Panc1 (cell line): ENCODE measurements at regions not wholly inside any gene's neighbourhood (a gene's known extent, or its start where the extent isn't known, plus 50 kb on each side); places are given as distances from the start of the nearest gene placed in this dataset.

Experiments used
- ATAC-seq: fragments of 200-7000 bp; cut with Tn5 transposase; 2 replicates; pipeline ENCODE4 v1.9.1; 2020; ENCODE audit warnings: mild to moderate bottlenecking, moderate library complexity
- BruUV-seq: library from RNA; stranded (reverse); fragments of 400-500 nt; replicated peaks from 2 replicates; lab custom pipeline; 2021; lab: Mats Ljungman, UMichigan
- CTCF ChIA-PET: fragments of 300-600 bp; sonication (Branson Sonifier 250); formaldehyde crosslinking; loops from one replicate; lab custom pipeline; 2022; ENCODE audit warnings: antibody characterized with exemption; lab: Charles Lee
- POLR2A ChIA-PET: fragments of 300-600 bp; sonication (Branson Sonifier 250); formaldehyde crosslinking; loops from one replicate; lab custom pipeline; 2022; ENCODE audit warnings: antibody characterized with exemption; lab: Charles Lee
- DNase-seq: peaks from one replicate; pipeline ENCODE4 v3.0.0-alpha.2; 2010; ENCODE audit warnings: low read depth, low spot score
- H3K27ac ChIP-seq: 2 replicates; pipeline ENCODE4 v1.5.1; 2011; ENCODE audit warnings: mild to moderate bottlenecking, low read length, inconsistent platforms
- H3K27me3 ChIP-seq: fragments of 200-500 bp; sonication (Bioruptor generic); 2 replicates; pipeline ENCODE4 v1.6.0; 2014; ENCODE audit warnings: low read length, inconsistent platforms; ENCODE audit not compliant: control insufficient read depth, insufficient read depth
- H3K36me3 ChIP-seq: fragments of 200-500 bp; sonication (Bioruptor generic); 2 replicates; pipeline ENCODE4 v1.5.1; 2014; ENCODE audit warnings: inconsistent platforms, mild to moderate bottlenecking, low read length, moderate library complexity; ENCODE audit not compliant: control insufficient read depth, insufficient read depth
- H3K4me1 ChIP-seq: 2 replicates; pipeline ENCODE4 v1.5.1; 2011; ENCODE audit warnings: inconsistent platforms, mild to moderate bottlenecking, low read length, moderate library complexity; ENCODE audit not compliant: control insufficient read depth, insufficient read depth
- H3K4me3 ChIP-seq, 2 experiments: 2 replicates each; pipeline ENCODE4 v1.5.1; 2011 to 2012; ENCODE audit warnings: low read depth in 2 of 2, low read length in 2 of 2, mild to moderate bottlenecking in 2 of 2, inconsistent platforms in 1 of 2, moderate library complexity in 1 of 2
- H3K9me3 ChIP-seq: fragments of 200-500 bp; sonication (Bioruptor generic); 2 replicates; pipeline ENCODE4 v1.5.1; 2014; ENCODE audit warnings: low read depth, mild to moderate bottlenecking, inconsistent platforms, low read length, moderate library complexity; ENCODE audit not compliant: control insufficient read depth, insufficient read depth
- POLR2AphosphoS5 ChIP-seq: IDR thresholded peaks from 2 replicates; pipeline ENCODE4 v1.6.1; 2012; ENCODE audit warnings: mild to moderate bottlenecking, low read depth, low read length, moderate library complexity
- SIN3A ChIP-seq: IDR thresholded peaks from 2 replicates; pipeline ENCODE4 v1.6.1; 2012; ENCODE audit warnings: low read depth, mild to moderate bottlenecking, low read length, moderate library complexity, borderline replicate concordance; ENCODE audit not compliant: insufficient read depth
- TCF7L2 ChIP-seq: IDR thresholded peaks from 2 replicates; pipeline ENCODE4 v1.6.1; 2011; ENCODE audit warnings: mild to moderate bottlenecking, low read depth, low read length, inconsistent platforms
- in situ Hi-C: cut with HindIII; loops from 2 replicates; pipeline ENCODE4 v1.10.0; 2016; ENCODE audit warnings: low sequenced_read_pairs, low pct_unique_long_range_greater_than_20kb
- intact Hi-C: fragments of 100-400 bp; cut with micrococcal nuclease; formaldehyde crosslinking; loops from one replicate; pipeline ENCODE4 v1.10.0; 2022; ENCODE audit not compliant: unreplicated experiment
- TF ChIP-seq, protein P1 (sequence below): fragments of 450-650 bp; IDR thresholded peaks from 2 replicates; pipeline ENCODE4 v1.5.1; 2017; ENCODE audit warnings: mild to moderate bottlenecking
- TF ChIP-seq, protein P2 (sequence below), 2 experiments: IDR thresholded peaks; 2 replicates each; pipeline ENCODE4 v1.6.1; 2011 to 2012; ENCODE audit warnings: low read depth in 2 of 2, control low read depth in 1 of 2, low read length in 1 of 2, mild to moderate bottlenecking in 1 of 2, moderate library complexity in 1 of 2; ENCODE audit not compliant: insufficient read depth in 1 of 2

DNA sequence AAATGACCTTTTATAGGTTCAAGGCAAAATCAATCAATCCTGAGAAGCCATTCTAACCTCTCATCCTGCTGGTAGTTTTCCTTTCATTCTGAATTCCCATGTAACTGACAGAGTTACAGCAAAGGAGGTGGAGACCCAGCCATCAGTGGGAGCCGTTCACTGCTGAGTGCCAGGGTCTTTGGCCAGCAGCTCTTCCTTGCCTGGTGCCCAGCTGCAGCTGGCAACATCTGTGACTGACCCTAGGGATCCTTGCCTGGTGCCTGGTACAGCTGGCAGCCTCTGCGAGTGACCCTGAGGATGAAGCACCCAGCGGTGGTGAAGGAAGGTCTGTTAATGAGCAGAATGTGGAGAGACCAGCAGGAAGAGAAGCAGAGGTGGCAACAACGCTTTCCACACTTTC is 314.6 kb downstream of the THBS2 start:
- intact Hi-C loops (no loop called here), in situ Hi-C loops (no loop called here)

DNA sequence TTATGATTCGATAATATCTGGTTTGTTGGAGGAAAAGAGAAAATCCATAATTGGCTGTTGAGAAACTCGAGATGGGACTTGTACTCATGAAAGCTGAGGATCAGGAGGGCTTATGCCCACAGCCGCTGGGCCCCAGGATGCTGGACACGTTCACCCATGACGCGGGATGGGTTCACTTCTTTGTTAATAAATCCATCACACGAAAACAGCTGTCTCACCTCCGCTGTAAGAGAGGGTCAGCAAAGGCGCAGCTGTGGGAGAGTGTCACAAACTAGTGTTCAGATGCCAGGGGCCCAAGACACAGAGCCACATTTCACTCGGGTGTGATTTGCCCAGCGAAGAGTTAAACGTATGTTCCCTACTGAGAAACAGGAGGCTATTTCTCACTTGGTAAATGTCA is 315.1 kb downstream of the THBS2 start:
- Histone ChIP-seq H3K36me3 (no peaks in the 10 kb centered on the region), H3K27ac (no peak overlapping the region), H3K4me3 (no peak overlapping the region), H3K9me3 (no peaks in the 10 kb centered on the region; the same call in 1 of the 2 replicates), H3K4me1 (no peaks in the 10 kb centered on the region), H3K27me3 (peaks cover 10% of the 10 kb centered on the region; the same call in 1 of the 2 replicates)
- ChIA-PET POLR2A (no interaction called here), CTCF (no interaction called here)
- no TSS peak for BruUV-seq
- intact Hi-C loops (no loop called here), in situ Hi-C loops (no loop called here)
- no peak for DNase-seq
- TF ChIP-seq TCF7L2 (no peak), POLR2AphosphoS5 (no peak), SIN3A (no peak)
- TF ChIP-seq, protein P1, sequence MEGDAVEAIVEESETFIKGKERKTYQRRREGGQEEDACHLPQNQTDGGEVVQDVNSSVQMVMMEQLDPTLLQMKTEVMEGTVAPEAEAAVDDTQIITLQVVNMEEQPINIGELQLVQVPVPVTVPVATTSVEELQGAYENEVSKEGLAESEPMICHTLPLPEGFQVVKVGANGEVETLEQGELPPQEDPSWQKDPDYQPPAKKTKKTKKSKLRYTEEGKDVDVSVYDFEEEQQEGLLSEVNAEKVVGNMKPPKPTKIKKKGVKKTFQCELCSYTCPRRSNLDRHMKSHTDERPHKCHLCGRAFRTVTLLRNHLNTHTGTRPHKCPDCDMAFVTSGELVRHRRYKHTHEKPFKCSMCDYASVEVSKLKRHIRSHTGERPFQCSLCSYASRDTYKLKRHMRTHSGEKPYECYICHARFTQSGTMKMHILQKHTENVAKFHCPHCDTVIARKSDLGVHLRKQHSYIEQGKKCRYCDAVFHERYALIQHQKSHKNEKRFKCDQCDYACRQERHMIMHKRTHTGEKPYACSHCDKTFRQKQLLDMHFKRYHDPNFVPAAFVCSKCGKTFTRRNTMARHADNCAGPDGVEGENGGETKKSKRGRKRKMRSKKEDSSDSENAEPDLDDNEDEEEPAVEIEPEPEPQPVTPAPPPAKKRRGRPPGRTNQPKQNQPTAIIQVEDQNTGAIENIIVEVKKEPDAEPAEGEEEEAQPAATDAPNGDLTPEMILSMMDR: no peak
- TF ChIP-seq, protein P2, sequence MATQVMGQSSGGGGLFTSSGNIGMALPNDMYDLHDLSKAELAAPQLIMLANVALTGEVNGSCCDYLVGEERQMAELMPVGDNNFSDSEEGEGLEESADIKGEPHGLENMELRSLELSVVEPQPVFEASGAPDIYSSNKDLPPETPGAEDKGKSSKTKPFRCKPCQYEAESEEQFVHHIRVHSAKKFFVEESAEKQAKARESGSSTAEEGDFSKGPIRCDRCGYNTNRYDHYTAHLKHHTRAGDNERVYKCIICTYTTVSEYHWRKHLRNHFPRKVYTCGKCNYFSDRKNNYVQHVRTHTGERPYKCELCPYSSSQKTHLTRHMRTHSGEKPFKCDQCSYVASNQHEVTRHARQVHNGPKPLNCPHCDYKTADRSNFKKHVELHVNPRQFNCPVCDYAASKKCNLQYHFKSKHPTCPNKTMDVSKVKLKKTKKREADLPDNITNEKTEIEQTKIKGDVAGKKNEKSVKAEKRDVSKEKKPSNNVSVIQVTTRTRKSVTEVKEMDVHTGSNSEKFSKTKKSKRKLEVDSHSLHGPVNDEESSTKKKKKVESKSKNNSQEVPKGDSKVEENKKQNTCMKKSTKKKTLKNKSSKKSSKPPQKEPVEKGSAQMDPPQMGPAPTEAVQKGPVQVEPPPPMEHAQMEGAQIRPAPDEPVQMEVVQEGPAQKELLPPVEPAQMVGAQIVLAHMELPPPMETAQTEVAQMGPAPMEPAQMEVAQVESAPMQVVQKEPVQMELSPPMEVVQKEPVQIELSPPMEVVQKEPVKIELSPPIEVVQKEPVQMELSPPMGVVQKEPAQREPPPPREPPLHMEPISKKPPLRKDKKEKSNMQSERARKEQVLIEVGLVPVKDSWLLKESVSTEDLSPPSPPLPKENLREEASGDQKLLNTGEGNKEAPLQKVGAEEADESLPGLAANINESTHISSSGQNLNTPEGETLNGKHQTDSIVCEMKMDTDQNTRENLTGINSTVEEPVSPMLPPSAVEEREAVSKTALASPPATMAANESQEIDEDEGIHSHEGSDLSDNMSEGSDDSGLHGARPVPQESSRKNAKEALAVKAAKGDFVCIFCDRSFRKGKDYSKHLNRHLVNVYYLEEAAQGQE (IDR thresholded peaks at IDR 0.05; ENCODE audit: insufficient read depth in 1 of 2, low read depth in 2 of 2, low read length in 1 of 2): no peak
- ATAC-seq: no peak

More for the DNA sequence above, 314.6 kb downstream of the THBS2 start:
- TF ChIP-seq POLR2AphosphoS5 (no peak), SIN3A (no peak), TCF7L2 (no peak)
- TF ChIP-seq, protein P2 (IDR thresholded peaks at IDR 0.05; ENCODE audit: insufficient read depth in 1 of 2, low read depth in 2 of 2, low read length in 1 of 2): no peak
- TF ChIP-seq, protein P1: no peak
- no peak overlapping the region for H3K4me3 ChIP-seq
- no peaks in the 10 kb centered on the region for H3K36me3 ChIP-seq
- DNase-seq (no peak), ATAC-seq (no peak)
- H3K4me1 ChIP-seq: no peaks in the 10 kb centered on the region
- peaks cover 11% of the 10 kb centered on the region for H3K27me3 ChIP-seq
- no peak overlapping the region for H3K27ac ChIP-seq
- POLR2A ChIA-PET: no interaction called here
- CTCF ChIA-PET: no interaction called here
- BruUV-seq: no TSS peak
- H3K9me3 ChIP-seq: no peaks in the 10 kb centered on the region
